GM20000 (cell line): ENCODE measurements at regions not wholly inside any gene's neighbourhood (a gene's known extent, or its start where the extent isn't known, plus 50 kb on each side); places are given as distances from the start of the nearest gene placed in this dataset.

Source experiments
- DNase-seq: peaks from one replicate; pipeline ENCODE4 v3.0.0; 2012; ENCODE audit warnings: low spot score
- CTCF ChIP-seq: IDR thresholded peaks from 2 replicates; pipeline ENCODE4 v1.5.1; 2012; ENCODE audit warnings: mild to moderate bottlenecking, control low read depth; ENCODE audit errors: extremely low read depth, missing control alignments

- DNase-seq = no peak
- no peak for TF ChIP-seq CTCF
Measured at GRCh38 chr3:13166243-13167063, 93.2 kb upstream of the IQSEC1 start.

DNA sequence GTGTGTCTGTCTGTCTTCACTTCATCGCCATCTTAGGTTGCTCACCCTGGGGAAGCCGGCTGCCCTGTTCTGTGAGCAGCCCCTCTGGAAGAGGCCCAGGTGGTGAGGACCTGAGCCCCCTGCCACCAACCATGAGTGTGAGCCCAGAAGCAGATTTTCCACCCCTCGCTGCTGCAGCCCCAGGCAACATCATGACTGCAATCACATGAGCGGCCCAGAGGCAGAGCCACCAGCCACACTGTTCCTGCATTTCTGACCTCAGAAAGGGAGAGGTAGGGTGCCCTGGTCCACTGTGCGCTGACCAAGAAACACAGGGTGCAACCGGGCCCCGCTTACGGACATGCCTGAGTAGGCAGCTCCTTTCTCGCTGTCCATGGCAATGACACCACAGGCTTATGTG, 92.3 kb upstream of the IQSEC1 start:
- no peak for TF ChIP-seq CTCF
- DNase-seq = no peak

DNA sequence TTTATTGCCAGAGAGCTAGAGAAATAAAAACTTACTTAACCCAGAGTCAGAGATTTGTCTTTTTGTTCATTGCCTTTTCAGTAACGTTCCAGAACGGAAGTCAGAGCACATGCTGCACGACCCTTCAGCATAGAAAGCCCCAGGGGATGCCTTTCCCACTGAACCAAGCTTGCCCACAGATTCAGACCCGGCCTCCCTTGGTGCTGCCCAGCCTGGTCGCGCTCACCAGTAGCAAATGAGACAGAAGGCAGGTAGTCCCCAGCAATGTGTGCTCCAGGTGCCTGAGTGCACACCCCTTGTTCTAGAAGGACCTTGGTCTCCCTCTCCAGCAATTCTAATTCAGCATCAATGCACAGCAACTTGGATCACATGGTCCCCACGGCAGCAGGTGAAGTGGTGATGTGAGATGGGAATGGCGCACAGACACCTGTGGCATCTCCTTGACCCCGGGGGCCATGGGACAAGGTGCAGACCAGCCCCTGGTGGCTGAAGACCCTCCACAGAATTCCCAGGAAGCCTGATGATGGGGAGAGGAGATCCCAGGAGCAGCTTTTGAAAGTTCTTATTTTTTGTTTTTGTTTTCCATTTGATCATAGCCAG, 91.8 kb upstream of the IQSEC1 start:
- no peak for TF ChIP-seq CTCF
- no peak for DNase-seq

DNA sequence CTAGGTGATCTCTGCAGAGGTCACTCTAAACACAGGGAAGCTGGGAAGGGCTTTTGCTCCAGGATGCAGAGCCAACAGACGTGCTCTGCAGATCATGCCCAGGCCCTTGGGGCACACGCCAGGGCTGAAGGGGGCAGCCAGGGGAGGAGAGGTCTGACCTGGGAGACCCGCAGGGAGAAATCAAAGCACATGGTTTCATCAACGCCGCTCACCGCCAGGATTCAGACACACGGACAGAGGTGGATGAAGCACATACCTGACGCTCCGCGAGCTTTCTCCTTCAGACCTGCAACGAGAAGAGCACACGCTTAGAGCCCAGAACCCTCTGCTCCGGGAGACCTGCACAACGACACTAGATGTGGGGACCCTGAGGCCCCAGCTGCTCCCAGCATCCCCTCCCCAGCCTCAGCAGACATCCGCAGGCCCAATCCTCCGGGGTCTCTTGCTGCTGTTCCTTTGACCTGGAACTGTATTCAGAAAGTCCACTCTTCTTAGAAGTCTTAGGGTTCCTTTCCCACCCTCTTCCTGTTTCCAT, 90.7 kb upstream of the IQSEC1 start:
- no peak for TF ChIP-seq CTCF
- DNase-seq = no peak

DNA sequence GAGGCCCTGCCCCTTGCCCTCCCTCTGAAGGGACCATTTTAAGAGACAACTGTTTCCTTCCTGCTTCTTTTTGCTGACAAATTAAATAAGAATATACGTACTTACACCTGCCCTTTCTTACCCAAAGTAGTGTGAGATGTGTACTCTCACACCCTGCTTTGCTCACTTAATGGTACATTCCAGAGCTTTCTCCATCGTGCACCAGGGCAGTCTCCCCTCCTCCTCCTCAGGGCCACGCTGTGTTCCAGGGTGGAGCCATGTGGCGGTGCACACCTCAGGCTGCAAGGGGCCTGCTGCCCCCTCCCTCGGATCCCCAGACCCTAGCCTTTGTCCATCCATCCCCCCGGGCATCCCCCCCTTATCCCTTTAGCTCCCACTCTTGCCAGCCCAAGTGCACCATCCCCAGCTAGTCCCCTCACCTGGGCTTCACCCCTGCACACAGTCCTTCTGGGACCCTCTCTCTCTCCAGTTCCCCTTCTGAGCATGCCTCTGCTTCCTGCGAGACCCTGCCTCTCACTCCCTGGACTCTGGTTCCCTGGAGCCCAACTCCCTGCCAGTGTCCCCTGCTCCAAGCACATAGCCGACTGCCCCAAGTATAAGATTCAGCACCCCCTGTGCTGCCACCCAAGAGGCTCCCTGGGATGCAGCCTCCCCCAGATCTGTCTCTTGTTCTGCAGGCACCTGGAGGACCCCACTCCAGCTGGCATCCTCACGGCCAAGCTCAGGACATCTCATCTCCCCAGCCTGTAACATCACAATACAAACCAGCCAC, 89.5 kb upstream of the IQSEC1 start:
- DNase-seq = no peak
- TF ChIP-seq CTCF = no peak

DNA sequence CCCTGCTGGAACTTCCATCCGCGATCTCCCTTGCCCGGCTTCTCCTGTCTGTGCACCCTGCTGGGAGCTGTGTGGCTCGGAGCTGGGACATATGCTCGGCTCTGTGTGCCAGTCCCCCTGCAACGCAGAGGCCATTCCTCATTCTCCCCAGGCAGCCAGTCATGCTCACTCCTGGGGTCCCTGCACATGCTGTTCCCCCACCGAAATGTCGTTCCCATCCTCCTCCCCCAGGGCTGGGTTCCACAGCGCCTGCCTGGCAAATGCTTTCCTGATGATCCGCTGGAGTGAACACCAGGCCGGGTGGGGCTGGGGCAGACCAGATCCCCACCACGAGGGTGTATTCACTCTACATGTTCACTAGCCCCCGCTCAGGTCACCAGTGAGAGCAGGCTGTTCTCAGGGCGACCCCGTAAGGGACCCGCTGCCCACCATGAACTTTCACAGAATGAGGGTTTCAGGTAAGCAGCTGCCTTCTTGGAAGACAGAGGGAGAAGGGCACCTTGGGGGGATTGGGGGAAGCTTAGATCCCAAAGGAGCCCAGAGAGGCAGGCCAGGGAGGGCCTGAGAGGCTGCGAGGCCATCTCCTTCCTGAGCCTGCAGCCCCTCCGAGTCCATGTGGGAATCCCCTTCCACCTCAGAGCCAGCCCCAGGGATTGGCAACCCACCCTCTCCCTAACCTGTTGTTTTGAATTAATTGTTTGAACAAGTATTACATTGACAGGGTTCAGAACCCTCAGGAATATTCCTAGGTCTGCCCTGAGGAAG, 88.7 kb upstream of the IQSEC1 start:
- DNase-seq = no peak
- no peak for TF ChIP-seq CTCF
